SH-SY5Y (cell line): ENCODE measurements at regions not wholly inside any gene's neighbourhood (a gene's known extent, or its start where the extent isn't known, plus 50 kb on each side); places are given as distances from the start of the nearest gene placed in this dataset.

Experiments
- GATA2 ChIP-seq: IDR thresholded peaks from 2 replicates; pipeline ENCODE4 v1.6.1; 2011; ENCODE audit warnings: mild to moderate bottlenecking, low read depth, low read length
- GATA3 ChIP-seq: IDR thresholded peaks from 2 replicates; pipeline ENCODE4 v1.6.1; 2011; ENCODE audit warnings: low read depth, mild to moderate bottlenecking, low read length, moderate library complexity

GRCh38 chr6:120282005-120282404 is 932.4 kb upstream of the MAN1A1 start:
- no peak for TF ChIP-seq GATA3
- no peak for TF ChIP-seq GATA2

- TF ChIP-seq GATA3 (peak; percentile 45; the same call in 1 of the 2 replicates), GATA2 (peak; percentile 51)
Measured at GRCh38 chr6:120279466-120280167, 930.1 kb upstream of the MAN1A1 start.

GRCh38 chr6:120278689-120279396 is 929.3 kb upstream of the MAN1A1 start:
- no peak for TF ChIP-seq GATA2
- no peak for TF ChIP-seq GATA3

GRCh38 chr6:120274547-120274946 is 925.0 kb upstream of the MAN1A1 start:
- TF ChIP-seq GATA3 = no peak
- TF ChIP-seq GATA2 = no peak

GRCh38 chr6:120273411-120273810 is 923.9 kb upstream of the MAN1A1 start:
- TF ChIP-seq GATA3 (no peak), GATA2 (no peak)

- TF ChIP-seq GATA2 (no peak), GATA3 (no peak)
Measured at GRCh38 chr6:120272038-120272437, 922.5 kb upstream of the MAN1A1 start.

GRCh38 chr6:120262354-120262753 is 912.8 kb upstream of the MAN1A1 start:
- TF ChIP-seq GATA3 = no peak
- TF ChIP-seq GATA2 = no peak

- no peak for TF ChIP-seq GATA3
- TF ChIP-seq GATA2 = no peak
Measured at GRCh38 chr6:120260636-120261035, 911.1 kb upstream of the MAN1A1 start.

- no peak for TF ChIP-seq GATA3
- no peak for TF ChIP-seq GATA2
Measured at GRCh38 chr6:120254651-120255050, 905.1 kb upstream of the MAN1A1 start.

GRCh38 chr6:120248451-120248850 is 898.9 kb upstream of the MAN1A1 start:
- TF ChIP-seq GATA3 (no peak), GATA2 (no peak)

GRCh38 chr6:120237221-120237620 is 887.7 kb upstream of the MAN1A1 start:
- TF ChIP-seq GATA3 (no peak), GATA2 (no peak)

- TF ChIP-seq GATA2 (no peak), GATA3 (no peak)
Measured at GRCh38 chr6:120230008-120230407, 880.4 kb upstream of the MAN1A1 start.

GRCh38 chr6:120228297-120228696 is 878.7 kb upstream of the MAN1A1 start:
- TF ChIP-seq GATA3 (no peak), GATA2 (no peak)

GRCh38 chr6:120219339-120219738 is 869.8 kb upstream of the MAN1A1 start:
- TF ChIP-seq GATA2 (no peak), GATA3 (no peak)

- no peak for TF ChIP-seq GATA3
- TF ChIP-seq GATA2 = no peak
Measured at GRCh38 chr6:120214088-120214499, 864.5 kb upstream of the MAN1A1 start.
